ENCODE measurements at regions not wholly inside any gene's neighbourhood (a gene's known extent, or its start where the extent isn't known, plus 50 kb on each side); places are given as distances from the start of the nearest gene placed in this dataset.
A peak's percentile ranks its signal among the peaks of the same experiment; 100 is the strongest.

- DNase-seq, result peak; percentile 29
Measured at GRCh38 chr20:39893003-39893685, 795.9 kb downstream of the MAFB start.

- no peak for DNase-seq
Measured at GRCh38 chr20:39890697-39891096, 798.3 kb downstream of the MAFB start.

- DNase-seq, result no peak
Measured at GRCh38 chr20:39888310-39888709, 800.7 kb downstream of the MAFB start.

GRCh38 chr20:39886650-39887190 is 802.3 kb downstream of the MAFB start:
- no peak for DNase-seq

GRCh38 chr20:39885975-39886649 is 802.9 kb downstream of the MAFB start:
- DNase-seq, result peak; percentile 73

GRCh38 chr20:39882806-39883205 is 806.2 kb downstream of the MAFB start:
- no peak for DNase-seq

GRCh38 chr20:39880890-39881289 is 808.1 kb downstream of the MAFB start:
- DNase-seq, result peak; percentile 21

- DNase-seq, result no peak
Measured at GRCh38 chr20:39879296-39879695, 809.7 kb downstream of the MAFB start.

- DNase-seq, result no peak
Measured at GRCh38 chr20:39878809-39879208, 810.2 kb downstream of the MAFB start.

GRCh38 chr20:39878320-39878719 is 810.7 kb downstream of the MAFB start:
- no peak for DNase-seq

- DNase-seq, result no peak
Measured at GRCh38 chr20:39877788-39878187, 811.2 kb downstream of the MAFB start.

GRCh38 chr20:39876976-39877635 is 811.9 kb downstream of the MAFB start:
- DNase-seq, result no peak

GRCh38 chr20:39875492-39876110 is 813.4 kb downstream of the MAFB start:
- DNase-seq, result no peak

- DNase-seq, result peak; percentile 58
Measured at GRCh38 chr20:39874049-39874893, 814.8 kb downstream of the MAFB start.

GRCh38 chr20:39873286-39873685 is 815.8 kb downstream of the MAFB start:
- DNase-seq, result no peak

- no peak for DNase-seq
Measured at GRCh38 chr20:39871013-39871412, 818.0 kb downstream of the MAFB start.

GRCh38 chr20:39865446-39865845 is 823.6 kb downstream of the MAFB start:
- DNase-seq, result no peak

- DNase-seq, result no peak
Measured at GRCh38 chr20:39862470-39862891, 826.6 kb downstream of the MAFB start.

GRCh38 chr20:39861381-39861780 is 827.7 kb downstream of the MAFB start:
- DNase-seq, result no peak

- DNase-seq, result no peak
Measured at GRCh38 chr20:39857835-39858234, 831.2 kb downstream of the MAFB start.

- DNase-seq, result no peak
Measured at GRCh38 chr20:39857187-39857586, 831.8 kb downstream of the MAFB start.

- DNase-seq, result no peak
Measured at GRCh38 chr20:39855799-39856198, 833.2 kb downstream of the MAFB start.

Data from kidney glomerular epithelial cell (primary cell).